ENCODE measurements at regions not wholly inside any gene's neighbourhood (a gene's known extent, or its start where the extent isn't known, plus 50 kb on each side); places are given as distances from the start of the nearest gene placed in this dataset.

DNA sequence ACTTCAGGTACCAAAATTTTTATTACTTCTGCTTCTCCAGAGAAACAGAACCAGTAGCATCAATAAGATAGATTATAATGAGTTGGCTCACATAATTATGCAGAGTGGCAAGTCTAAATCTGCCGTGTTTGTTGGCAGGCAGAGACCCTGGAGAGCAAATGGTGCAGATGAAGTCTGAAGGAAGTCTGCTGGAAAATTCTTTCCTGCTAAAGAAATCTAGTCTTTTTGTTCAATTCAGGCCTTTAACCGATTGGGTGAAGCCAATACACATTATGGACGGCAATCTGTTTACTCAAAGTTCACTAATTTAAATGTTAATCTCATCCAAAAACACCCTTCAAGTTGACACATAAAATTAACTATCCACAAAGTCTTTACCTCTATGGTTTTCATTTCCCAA lies 156.0 kb downstream of the TBX22 start:
- TF ChIP-seq, protein P1, sequence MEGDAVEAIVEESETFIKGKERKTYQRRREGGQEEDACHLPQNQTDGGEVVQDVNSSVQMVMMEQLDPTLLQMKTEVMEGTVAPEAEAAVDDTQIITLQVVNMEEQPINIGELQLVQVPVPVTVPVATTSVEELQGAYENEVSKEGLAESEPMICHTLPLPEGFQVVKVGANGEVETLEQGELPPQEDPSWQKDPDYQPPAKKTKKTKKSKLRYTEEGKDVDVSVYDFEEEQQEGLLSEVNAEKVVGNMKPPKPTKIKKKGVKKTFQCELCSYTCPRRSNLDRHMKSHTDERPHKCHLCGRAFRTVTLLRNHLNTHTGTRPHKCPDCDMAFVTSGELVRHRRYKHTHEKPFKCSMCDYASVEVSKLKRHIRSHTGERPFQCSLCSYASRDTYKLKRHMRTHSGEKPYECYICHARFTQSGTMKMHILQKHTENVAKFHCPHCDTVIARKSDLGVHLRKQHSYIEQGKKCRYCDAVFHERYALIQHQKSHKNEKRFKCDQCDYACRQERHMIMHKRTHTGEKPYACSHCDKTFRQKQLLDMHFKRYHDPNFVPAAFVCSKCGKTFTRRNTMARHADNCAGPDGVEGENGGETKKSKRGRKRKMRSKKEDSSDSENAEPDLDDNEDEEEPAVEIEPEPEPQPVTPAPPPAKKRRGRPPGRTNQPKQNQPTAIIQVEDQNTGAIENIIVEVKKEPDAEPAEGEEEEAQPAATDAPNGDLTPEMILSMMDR (IDR thresholded peaks at IDR 0.05) = no peak
- TF ChIP-seq POLR2A (IDR thresholded peaks at IDR 0.05) = no peak
